CD4-positive, alpha-beta T cell treated with Interleukin-4 for 4 hours (primary cell): ENCODE measurements at regions not wholly inside any gene's neighbourhood (a gene's known extent, or its start where the extent isn't known, plus 50 kb on each side); places are given as distances from the start of the nearest gene placed in this dataset.
"Not testable (repeated sequence)": the region's sequence is repeated elsewhere in the genome, so short reads cannot be mapped to it uniquely, and the experiment has no call there.

Source experiments
- DNase-seq: peaks from one replicate; pipeline ENCODE4 v3.0.0-alpha.2; 2020

- no peak for DNase-seq
Observed at GRCh38 chr13:111005364-111005763, 90.5 kb upstream of the ANKRD10 start.

GRCh38 chr13:111004444-111004843 is 89.6 kb upstream of the ANKRD10 start:
- no peak for DNase-seq

GRCh38 chr13:111001636-111002035 is 86.8 kb upstream of the ANKRD10 start:
- no peak for DNase-seq

- DNase-seq = no peak
Observed at GRCh38 chr13:110993788-110994187, 78.9 kb upstream of the ANKRD10 start.

- no peak for DNase-seq
Observed at GRCh38 chr13:110991991-110992508, 77.2 kb upstream of the ANKRD10 start.

GRCh38 chr13:110989331-110989730 is 74.5 kb upstream of the ANKRD10 start:
- no peak for DNase-seq

- DNase-seq = no peak
Observed at GRCh38 chr13:110985541-110985940, 70.7 kb upstream of the ANKRD10 start.

GRCh38 chr13:110984798-110985197 is 69.9 kb upstream of the ANKRD10 start:
- DNase-seq = no peak

GRCh38 chr13:110984381-110984780 is 69.5 kb upstream of the ANKRD10 start:
- DNase-seq = no peak

- DNase-seq = no peak
Observed at GRCh38 chr13:110983241-110983640, 68.4 kb upstream of the ANKRD10 start.

- DNase-seq = no peak
Observed at GRCh38 chr13:110981379-110981778, 66.5 kb upstream of the ANKRD10 start.

- no peak for DNase-seq
Observed at GRCh38 chr13:110980921-110981320, 66.1 kb upstream of the ANKRD10 start.

GRCh38 chr13:110979149-110979548 is 64.3 kb upstream of the ANKRD10 start:
- not testable (repeated sequence) for DNase-seq

- DNase-seq = no peak
Observed at GRCh38 chr13:110978390-110978789, 63.5 kb upstream of the ANKRD10 start.

GRCh38 chr13:110976785-110977184 is 61.9 kb upstream of the ANKRD10 start:
- no peak for DNase-seq

- no peak for DNase-seq
Observed at GRCh38 chr13:110973007-110973700, 58.3 kb upstream of the ANKRD10 start.

GRCh38 chr13:110971486-110971885 is 56.6 kb upstream of the ANKRD10 start:
- DNase-seq = no peak

- not testable (repeated sequence) for DNase-seq
Observed at GRCh38 chr13:110967156-110967855, 52.4 kb upstream of the ANKRD10 start.

- no peak for DNase-seq
Observed at GRCh38 chr13:110965755-110966134, 50.9 kb upstream of the ANKRD10 start.

- peak; percentile 15 for DNase-seq
Observed at GRCh38 chr13:110965038-110965754, 50.3 kb upstream of the ANKRD10 start.
